ENCODE measurements at regions not wholly inside any gene's neighbourhood (a gene's known extent, or its start where the extent isn't known, plus 50 kb on each side); places are given as distances from the start of the nearest gene placed in this dataset.
A peak's percentile ranks its signal among the peaks of the same experiment; 100 is the strongest.
"Not testable (repeated sequence)": the region's sequence is repeated elsewhere in the genome, so short reads cannot be mapped to it uniquely, and the experiment has no call there.

DNA sequence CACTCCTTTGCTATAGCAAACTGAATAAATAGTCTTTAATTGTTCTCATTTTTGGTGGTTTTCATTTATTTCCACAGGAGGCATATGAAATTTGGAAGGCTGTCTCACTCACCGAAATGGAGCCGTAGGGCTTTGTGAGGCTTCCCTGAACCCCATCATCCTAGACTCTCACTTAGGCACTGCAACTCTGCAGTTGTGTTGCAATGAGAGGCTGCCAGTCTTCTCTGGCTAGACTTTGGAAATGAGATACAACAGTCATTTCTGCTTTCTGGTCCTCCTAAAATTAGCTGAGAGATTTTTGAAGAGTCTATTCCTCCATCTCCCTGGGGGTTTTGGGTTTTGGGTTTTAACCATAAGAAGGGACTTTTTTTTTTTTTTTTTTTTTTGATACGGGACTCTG lies 146.5 kb downstream of the SH3BGRL start:
- peak; percentile 7 for DNase-seq

DNA sequence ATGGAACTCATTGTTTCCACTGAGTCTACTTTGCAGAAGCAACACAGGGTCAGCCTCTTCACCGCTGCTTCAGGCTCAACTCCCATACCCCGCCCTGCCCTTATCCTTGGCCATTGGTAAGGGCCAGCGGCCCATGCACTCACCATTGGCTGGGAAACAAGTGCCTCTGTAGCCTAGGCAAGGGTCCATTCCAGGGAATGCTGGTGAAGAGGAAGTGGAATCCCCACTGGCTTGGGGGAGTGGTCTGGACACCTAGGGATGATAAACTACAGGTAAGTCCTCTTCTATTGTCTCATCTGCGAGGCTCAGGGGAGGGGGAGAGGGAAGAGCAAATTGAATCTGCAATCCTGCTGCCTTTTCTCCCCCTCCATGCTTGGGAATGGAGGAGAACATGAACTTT lies 153.1 kb downstream of the SH3BGRL start:
- no peak for DNase-seq

GRCh38 chrX:81355436-81355835 lies 153.5 kb downstream of the SH3BGRL start:
- DNase-seq, result peak; percentile 17

DNA sequence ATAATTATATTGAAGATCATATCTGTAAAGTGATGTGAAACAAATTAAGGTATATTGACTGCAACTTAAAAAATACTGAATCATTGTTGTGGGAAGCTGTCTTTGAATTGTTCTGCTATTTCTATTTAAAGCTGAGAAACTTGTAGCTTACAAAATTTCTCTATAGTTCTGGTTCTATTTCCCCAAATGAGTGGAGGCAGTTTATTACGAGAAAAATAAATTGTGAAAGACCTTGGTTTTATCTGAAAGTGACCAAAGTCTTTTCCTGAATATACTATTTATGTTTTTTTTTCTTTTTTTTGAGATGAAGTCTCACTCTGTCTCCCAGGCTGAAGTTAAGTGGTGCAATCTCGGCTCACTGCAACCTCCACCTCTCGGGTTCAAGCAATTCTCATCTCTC lies 165.4 kb downstream of the SH3BGRL start:
- DNase-seq, result peak; percentile 61

GRCh38 chrX:81377329-81377728 lies 175.4 kb downstream of the SH3BGRL start:
- DNase-seq, result peak; percentile 28

DNA sequence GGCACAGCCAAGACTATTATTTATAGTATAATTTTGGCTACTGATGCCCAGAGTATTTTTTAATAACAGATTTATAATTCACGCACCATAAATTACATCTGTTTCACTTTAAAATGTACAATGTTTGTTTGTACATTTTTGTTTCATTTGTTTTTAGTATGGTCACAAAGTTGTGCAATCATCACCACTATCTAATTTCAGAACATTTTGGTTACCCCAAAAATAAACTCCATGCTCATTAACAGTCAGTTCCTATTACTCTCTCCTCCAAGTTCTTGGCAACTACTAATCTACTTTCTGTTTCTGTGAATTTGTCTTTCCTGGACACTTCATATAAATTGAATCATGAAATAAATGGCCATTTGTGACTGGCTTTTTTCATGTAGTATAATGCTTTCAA lies 176.7 kb downstream of the SH3BGRL start:
- no peak for DNase-seq

DNA sequence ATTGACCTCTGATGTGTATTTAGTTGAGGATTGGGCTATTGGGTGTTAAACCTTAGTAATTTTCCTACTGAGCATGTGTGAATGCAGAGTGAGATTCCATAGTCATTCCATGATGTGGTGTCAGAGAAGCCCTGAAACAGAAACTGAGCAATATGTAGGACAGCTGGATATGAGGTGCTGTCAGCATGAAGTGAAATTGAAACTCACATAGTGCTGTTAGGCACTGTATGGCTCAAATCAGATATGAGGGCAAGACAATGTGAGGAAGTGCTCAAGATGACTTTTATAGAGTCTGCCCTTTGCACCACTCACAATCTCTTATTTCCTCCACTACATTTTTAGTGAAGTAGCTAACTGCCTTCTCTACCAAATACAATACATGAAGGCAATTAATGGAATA lies 188.3 kb downstream of the SH3BGRL start:
- peak; percentile 61 for DNase-seq

DNA sequence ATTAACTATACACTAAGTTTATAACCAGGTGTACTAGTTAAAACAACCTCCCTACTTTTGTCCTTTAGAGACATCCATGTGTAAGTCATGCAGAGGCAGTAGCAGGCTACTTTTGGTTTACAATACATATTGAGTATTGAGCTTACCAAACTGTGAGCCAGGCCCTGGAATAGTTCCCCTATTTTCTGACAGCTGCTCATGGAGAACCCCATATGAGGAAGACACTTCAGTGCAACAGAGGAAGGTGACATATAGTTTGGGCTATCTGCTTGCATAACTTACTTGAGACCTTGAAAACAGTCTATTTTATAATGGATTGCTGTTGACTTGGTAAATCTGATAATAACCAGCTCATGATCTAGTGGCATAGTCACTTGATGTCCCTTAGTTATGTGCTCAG lies 190.5 kb downstream of the SH3BGRL start:
- DNase-seq, result peak; percentile 56

DNA sequence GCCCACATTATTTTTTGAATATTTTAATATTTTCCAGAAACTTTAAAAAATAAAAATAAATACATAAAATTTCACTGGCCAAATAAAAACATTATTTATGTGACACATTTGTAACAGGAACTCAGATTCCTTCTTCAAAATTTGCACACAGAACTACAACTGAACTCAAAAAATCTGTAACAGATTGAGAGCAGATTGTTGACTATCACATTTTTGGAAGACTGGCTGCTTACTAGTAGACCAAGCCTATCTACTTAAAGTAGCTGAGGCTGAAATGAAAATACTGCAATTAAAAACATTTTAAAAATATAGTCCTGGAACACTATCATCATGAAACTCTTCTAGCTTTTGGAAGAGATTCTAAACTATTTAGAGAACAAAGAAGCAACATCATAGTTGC lies 203.9 kb downstream of the SH3BGRL start:
- no peak for DNase-seq

- DNase-seq, result no peak
These were observed 209.6 kb downstream of the SH3BGRL start for GRCh38 chrX:81411517-81411916.

DNA sequence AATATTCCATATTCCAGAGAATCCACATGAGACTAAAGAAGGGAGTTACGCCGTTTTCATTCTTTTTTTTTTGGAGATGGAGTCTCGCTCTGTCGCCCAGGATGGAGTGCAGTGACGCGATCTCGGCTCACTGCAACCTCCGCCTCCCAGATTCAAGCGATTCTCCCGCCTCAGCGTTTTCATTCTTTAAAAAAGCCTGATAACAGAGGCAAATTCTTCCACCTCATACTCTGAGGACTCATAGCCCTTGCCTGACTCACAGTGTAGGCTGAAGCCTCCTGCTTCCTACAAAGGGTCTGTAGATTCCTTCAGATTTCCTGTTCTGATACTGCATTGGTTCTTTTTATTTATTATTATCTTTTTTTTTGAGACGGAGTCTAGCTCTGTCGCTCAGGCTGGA lies 210.5 kb downstream of the SH3BGRL start:
- no peak for DNase-seq

DNA sequence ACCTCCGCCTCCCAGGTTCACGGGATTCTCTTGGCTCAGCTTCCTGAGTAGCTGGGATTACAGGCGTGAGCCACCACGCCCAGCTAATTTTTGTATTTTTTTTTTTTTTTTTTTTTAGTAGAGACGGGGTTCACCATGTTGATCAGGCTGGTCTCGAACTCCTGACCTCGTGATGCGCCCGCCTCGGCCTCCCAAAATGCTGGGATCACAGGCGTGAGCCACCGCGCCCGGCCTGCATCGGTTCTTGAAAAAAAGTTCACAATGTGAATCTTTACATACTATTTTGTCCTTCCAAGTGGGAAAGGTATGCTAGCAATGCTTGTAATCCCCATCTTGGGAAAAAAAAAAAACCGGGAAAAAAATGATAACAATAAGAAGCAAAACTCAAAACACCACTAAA lies 211.0 kb downstream of the SH3BGRL start:
- DNase-seq, result not testable (repeated sequence)

DNA sequence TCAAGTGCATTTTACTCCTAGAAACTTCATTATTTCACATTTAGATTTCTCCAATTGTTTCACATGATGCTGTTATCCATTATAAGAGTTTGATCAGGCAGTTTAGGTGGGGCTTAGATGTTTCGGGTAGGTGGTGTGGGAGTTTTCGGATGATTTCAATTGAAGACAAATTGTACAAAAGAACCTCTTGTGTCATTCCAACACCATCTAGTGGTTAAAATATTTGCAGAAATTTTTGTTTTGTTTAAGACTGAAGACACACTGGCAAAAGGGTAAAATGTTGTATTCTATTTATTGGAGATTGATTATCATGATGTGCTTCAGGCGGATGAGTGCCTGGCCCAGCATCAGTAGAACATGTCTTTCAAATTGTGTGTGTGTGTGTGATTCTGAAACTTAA lies 212.7 kb downstream of the SH3BGRL start:
- DNase-seq, result peak; percentile 8
